CD14-positive monocyte (primary cell): ENCODE measurements at regions not wholly inside any gene's neighbourhood (a gene's known extent, or its start where the extent isn't known, plus 50 kb on each side); places are given as distances from the start of the nearest gene placed in this dataset.

Experiments
- DNase-seq, 3 donors: peaks; one replicate each; pipeline ENCODE4 v3.0.0-alpha.2; 2011 to 2022
- H2AFZ ChIP-seq: 2 replicates; pipeline ENCODE4 v1.6.0; 2012; ENCODE audit warnings: mild to moderate bottlenecking, low read depth, low read length, inconsistent platforms; ENCODE audit not compliant: insufficient read depth, poor library complexity, severe bottlenecking
- H3K27ac ChIP-seq, 2 donors: 1 replicate in 1 of 2; 2 replicates in 1 of 2; pipeline ENCODE4 v1.5.1; 2012 to 2013; ENCODE audit warnings: low read length in 2 of 2, control low read depth in 1 of 2, inconsistent platforms in 1 of 2, low read depth in 1 of 2, mild to moderate bottlenecking in 1 of 2
- H3K27me3 ChIP-seq, 2 donors: one replicate each; pipeline versions ENCODE4 v1.6.0 to v1.6.1; 2011 to 2013; ENCODE audit warnings: low read length in 2 of 2; ENCODE audit not compliant: control insufficient read depth in 2 of 2, insufficient read depth in 2 of 2
- H3K36me3 ChIP-seq, 2 donors: replicated peaks in 1 of 2; 1 replicate in 1 of 2; 2 replicates in 1 of 2; pipeline versions ENCODE4 v1.5.1 to v1.6.1; 2012 to 2013; ENCODE audit warnings: low read length in 2 of 2, control low read depth in 1 of 2, inconsistent platforms in 1 of 2, mild to moderate bottlenecking in 1 of 2; ENCODE audit not compliant: insufficient read depth in 2 of 2, control insufficient read depth in 1 of 2
- H3K4me1 ChIP-seq, 2 donors: 1 replicate in 1 of 2; 2 replicates in 1 of 2; pipeline versions ENCODE4 v1.5.1 to v1.6.1; 2012 to 2013; ENCODE audit warnings: low read length in 2 of 2, control low read depth in 1 of 2, inconsistent platforms in 1 of 2, mild to moderate bottlenecking in 1 of 2, moderate library complexity in 1 of 2; ENCODE audit not compliant: insufficient read depth in 2 of 2, control insufficient read depth in 1 of 2
- H3K4me2 ChIP-seq: replicated peaks from 2 replicates; pipeline ENCODE3; 2012; ENCODE audit warnings: low read length, moderate library complexity, mild to moderate bottlenecking; ENCODE audit not compliant: poor library complexity, severe bottlenecking; ENCODE audit errors: extremely low read depth
- H3K4me3 ChIP-seq, 3 experiments: fragments of 200-600 bp in 1 of 3; sonication (generic) in 1 of 3; replicated peaks in 1 of 3; 1 replicate in 2 of 3; 2 replicates in 1 of 3; pipeline ENCODE4 v1.5.1; 2011 to 2013; ENCODE audit warnings: low read length in 3 of 3, mild to moderate bottlenecking in 3 of 3, control low read depth in 2 of 3, low read depth in 2 of 3, inconsistent platforms in 1 of 3, moderate library complexity in 1 of 3
- H3K79me2 ChIP-seq: 2 replicates; pipeline ENCODE4 v1.6.0; 2012; ENCODE audit warnings: mild to moderate bottlenecking, control low read depth, inconsistent platforms, low read length, moderate library complexity; ENCODE audit not compliant: insufficient read depth
- H3K9ac ChIP-seq: 2 replicates; pipeline ENCODE4 v1.6.0; 2017; ENCODE audit warnings: low read length, mild to moderate bottlenecking; ENCODE audit not compliant: insufficient read depth, poor library complexity, severe bottlenecking
- H3K9me3 ChIP-seq, 2 donors: replicated peaks in 1 of 2; 1 replicate in 1 of 2; 2 replicates in 1 of 2; pipeline versions ENCODE4 v1.5.1 to v1.6.1; 2012 to 2013; ENCODE audit warnings: low read length in 2 of 2, control low read depth in 1 of 2; ENCODE audit not compliant: control insufficient read depth in 1 of 2, insufficient read depth in 1 of 2
- H4K20me1 ChIP-seq: 2 replicates; pipeline ENCODE4 v1.6.0; 2012; ENCODE audit warnings: mild to moderate bottlenecking, low read length, control low read depth, moderate library complexity; ENCODE audit not compliant: insufficient read depth
- H3K27ac Mint-ChIP-seq, 7 donors: one replicate each; pipeline ENCODE4 v1.8.0; 2020; ENCODE audit warnings: mild to moderate bottlenecking in 7 of 7, mixed read lengths in 7 of 7, moderate library complexity in 6 of 7, inconsistent platforms in 2 of 7
- H3K27me3 Mint-ChIP-seq, 3 donors: one replicate each; pipeline ENCODE4 v1.8.0; 2021 to 2022; ENCODE audit warnings: low read depth in 3 of 3, mild to moderate bottlenecking in 3 of 3, mixed read lengths in 3 of 3, moderate library complexity in 3 of 3, inconsistent platforms in 1 of 3
- H3K36me3 Mint-ChIP-seq, 2 donors: one replicate each; pipeline ENCODE4 v1.8.0; 2020; ENCODE audit warnings: mixed read lengths in 2 of 2, inconsistent platforms in 1 of 2, mild to moderate bottlenecking in 1 of 2
- H3K4me1 Mint-ChIP-seq: one replicate; pipeline ENCODE4 v1.8.0; 2020; ENCODE audit warnings: mild to moderate bottlenecking, mixed read lengths
- H3K4me3 Mint-ChIP-seq, 2 donors: one replicate each; pipeline ENCODE4 v1.8.0; 2020; ENCODE audit warnings: mild to moderate bottlenecking in 2 of 2, mixed read lengths in 2 of 2, moderate library complexity in 1 of 2
- H3K9me3 Mint-ChIP-seq, 7 donors: one replicate each; pipeline ENCODE4 v1.8.0; 2020 to 2022; ENCODE audit warnings: mixed read lengths in 7 of 7, mild to moderate bottlenecking in 6 of 7, moderate library complexity in 6 of 7, inconsistent platforms in 2 of 7
- CTCF ChIP-seq: fragments of 200-600 bp; IDR thresholded peaks from one replicate; pipeline ENCODE4 v1.8.0; 2022; ENCODE audit warnings: antibody characterized with exemption, mild to moderate bottlenecking
- WGBS: methylation state at CpG from one replicate; pipeline ENCODE4 v1.1.5; 2013; ENCODE audit warnings: missing lambda C conversion rate; ENCODE audit not compliant: insufficient coverage; 5-methylcytosine and 5-hydroxymethylcytosine counted together
- intact Hi-C, 2 donors: fragments of 100-400 bp; cut with micrococcal nuclease; formaldehyde crosslinking; loops; one replicate each; pipeline versions ENCODE4 v1.15.0 to v1.15.1; 2023

- intact Hi-C loops, result no loop called here
- no peak for DNase-seq
- Histone ChIP-seq H3K9me3 (no peaks in the 10 kb centered on the region), H3K27ac (no peak overlapping the region), H3K79me2 (no peaks in the 10 kb centered on the region), H3K4me3 (no peak overlapping the region), H3K4me2 (no peak overlapping the region), H3K9ac (no peak overlapping the region), H3K4me1 (no peaks in the 10 kb centered on the region), H3K27me3 (no peaks in the 10 kb centered on the region), H2AFZ (no peak overlapping the region), H4K20me1 (no peaks in the 10 kb centered on the region), H3K36me3 (no peaks in the 10 kb centered on the region)
- Mint-ChIP-seq H3K27ac (no peak overlapping the region), H3K27me3 (peaks cover 0 to 2% (median 2%) of the 10 kb centered on the region in 3 donors), H3K4me1 (no peaks in the 10 kb centered on the region), H3K36me3 (no peaks in the 10 kb centered on the region), H3K4me3 (no peak overlapping the region), H3K9me3 (peaks cover 0 to 26% (median 5%) of the 10 kb centered on the region in 7 donors)
- WGBS, result no CpG with 5 or more reads among the region's 5 CpGs
- TF ChIP-seq CTCF, result no peak
Measured at GRCh38 chr3:102733791-102734563, 299.2 kb downstream of the ZPLD1 start.

GRCh38 chr3:102735311-102735710 is 300.5 kb downstream of the ZPLD1 start:
- no CpG with 5 or more reads among the region's 1 CpG for WGBS
- no peak overlapping the region for H3K27ac ChIP-seq
- peaks cover 0 to 2% (median under 1%) of the 10 kb centered on the region in 3 donors for H3K27me3 Mint-ChIP-seq
- H3K4me1 Mint-ChIP-seq, result no peaks in the 10 kb centered on the region
- no peaks in the 10 kb centered on the region for H3K36me3 ChIP-seq
- H4K20me1 ChIP-seq, result no peaks in the 10 kb centered on the region
- H3K27ac Mint-ChIP-seq, result no peak overlapping the region
- no peaks in the 10 kb centered on the region for H3K27me3 ChIP-seq
- no peaks in the 10 kb centered on the region for H3K36me3 Mint-ChIP-seq
- H3K9me3 Mint-ChIP-seq, result peaks cover 0 to 21% (median 6%) of the 10 kb centered on the region in 7 donors
- H3K4me2 ChIP-seq, result no peak overlapping the region
- H2AFZ ChIP-seq, result no peak overlapping the region
- H3K9me3 ChIP-seq, result no peaks in the 10 kb centered on the region
- DNase-seq, result no peak
- no peak overlapping the region for H3K4me3 ChIP-seq
- H3K9ac ChIP-seq, result no peak overlapping the region
- no peaks in the 10 kb centered on the region for H3K79me2 ChIP-seq
- H3K4me3 Mint-ChIP-seq, result no peak overlapping the region
- no peak for TF ChIP-seq CTCF
- H3K4me1 ChIP-seq, result no peaks in the 10 kb centered on the region
- intact Hi-C loops, result no loop called here
